OCI-M2 (cell line): ENCODE measurements at regions not wholly inside any gene's neighbourhood (a gene's known extent, or its start where the extent isn't known, plus 50 kb on each side); places are given as distances from the start of the nearest gene placed in this dataset.

Experiments
- DNase-seq: peaks from one replicate; lab custom pipeline; 2025; ENCODE audit not compliant: unreplicated experiment; lab: John Stamatoyannopoulos, UW

DNA sequence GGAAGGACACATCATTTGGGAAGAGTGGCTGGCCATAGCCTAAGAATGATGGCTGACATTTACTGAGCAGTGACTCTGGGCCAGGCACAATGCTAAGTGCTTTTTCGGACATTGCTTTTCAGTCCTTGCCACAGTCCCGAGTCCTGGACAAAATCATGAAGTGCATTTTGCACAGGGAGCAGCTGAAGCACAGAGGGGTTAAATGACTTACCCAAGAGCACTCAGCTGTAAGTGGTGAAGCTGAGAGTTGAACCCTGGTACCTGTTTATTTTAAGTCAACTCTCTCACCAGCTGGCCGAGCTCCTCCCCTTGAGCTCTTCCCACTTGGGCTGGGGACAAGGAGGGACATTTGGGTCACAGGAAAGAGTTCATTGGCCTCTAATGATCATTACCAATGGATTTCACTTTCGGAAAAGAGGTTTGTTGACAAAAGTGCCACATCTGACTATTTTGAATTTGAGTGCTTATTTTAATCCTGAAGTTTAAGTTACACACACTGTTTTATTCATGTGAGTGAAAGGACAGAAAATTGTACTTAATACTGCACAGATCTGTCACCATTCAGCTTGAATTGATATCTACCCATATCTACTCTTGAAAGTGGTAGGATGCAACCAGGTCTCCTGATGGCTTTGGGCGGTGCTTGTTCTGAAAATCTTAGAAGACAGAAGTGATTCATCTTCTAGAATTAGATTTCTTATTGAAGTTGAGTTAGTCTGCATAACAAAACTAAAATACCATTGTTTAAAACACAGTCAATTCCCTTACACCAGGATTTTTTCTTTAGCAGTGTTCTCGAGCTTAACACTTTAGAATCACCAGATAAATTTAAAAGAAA, 368.7 kb upstream of the PROK2 start:
- no peak for DNase-seq

DNA sequence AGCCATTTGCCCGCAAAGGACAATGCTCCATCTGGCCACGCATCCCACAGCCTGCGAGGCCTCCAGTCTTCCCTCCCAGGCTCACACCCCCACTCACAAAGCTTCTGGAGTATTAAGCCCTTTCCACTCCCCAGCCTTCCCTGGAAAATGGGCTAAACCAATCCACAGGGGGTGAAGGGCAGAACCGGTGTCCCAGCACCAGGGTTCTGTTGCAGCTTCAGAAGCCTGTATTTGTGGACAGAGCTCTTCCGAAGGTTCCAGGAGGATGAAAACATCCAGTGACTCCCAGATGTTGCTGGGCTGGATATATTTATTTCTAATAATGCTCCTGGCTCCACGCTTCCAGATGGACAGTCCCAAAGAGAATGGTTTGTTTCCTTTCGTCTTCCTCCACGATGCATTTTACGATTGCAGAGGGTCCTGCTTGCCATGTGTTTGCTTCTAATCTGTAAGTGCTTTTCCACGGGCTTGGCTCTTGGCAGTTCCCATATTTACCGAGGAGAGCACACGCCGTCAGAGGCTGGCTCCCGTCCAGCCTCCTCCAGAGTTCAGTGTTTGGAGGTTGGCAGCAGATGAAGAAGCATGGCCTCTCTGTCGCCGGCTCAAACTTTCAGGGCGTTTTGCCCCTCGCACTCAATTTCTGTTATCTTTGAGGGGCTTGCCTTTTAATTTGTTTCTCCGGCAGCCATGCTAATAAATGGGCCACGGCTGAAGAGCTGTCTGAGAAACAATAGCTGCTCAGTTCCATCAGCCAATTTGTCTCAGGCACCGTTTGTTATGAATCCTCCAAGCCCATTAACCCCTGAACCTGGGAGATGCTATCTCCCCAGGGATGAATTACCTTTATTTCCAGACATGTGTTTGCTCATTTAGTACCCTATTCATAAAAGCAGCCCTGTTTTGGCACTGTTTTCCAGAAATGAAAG, 367.9 kb upstream of the PROK2 start:
- DNase-seq, result no peak

DNA sequence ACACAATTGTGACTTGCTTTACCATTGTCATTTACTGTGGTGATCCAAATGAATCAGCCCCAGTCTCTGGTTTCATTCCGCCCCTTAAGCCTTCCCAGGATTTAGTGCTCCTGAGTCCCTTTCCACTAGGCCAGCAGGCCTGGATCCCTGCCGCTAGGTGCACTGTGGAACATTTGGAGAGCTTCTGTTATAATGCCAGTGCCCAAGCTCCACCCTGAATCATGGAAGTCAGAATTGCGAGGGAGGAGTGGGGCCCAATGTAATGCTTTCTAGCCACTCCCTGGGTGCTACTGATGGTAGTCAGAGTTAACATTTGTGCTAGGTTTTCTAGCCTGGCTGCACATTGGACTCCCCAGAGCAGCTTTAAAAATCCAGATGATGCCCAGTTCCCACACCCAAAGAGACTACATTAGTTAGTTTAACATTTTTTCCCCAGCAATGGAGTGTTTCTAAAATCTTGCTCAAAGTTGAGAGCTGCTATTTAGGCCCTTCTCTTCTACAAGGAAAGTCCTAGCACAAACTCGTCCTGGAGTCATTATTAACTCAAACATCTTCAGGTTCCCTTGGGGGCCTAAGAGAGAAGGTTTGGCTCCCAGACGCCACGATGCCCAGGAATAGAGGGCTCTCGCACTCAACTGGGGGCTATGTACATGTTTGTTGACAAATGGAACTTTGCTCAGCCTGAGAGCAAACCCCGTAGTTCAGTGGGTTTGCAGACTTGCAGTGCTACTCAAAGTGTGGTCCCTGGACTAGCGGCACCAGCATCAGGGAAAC, 366.7 kb upstream of the PROK2 start:
- DNase-seq, result no peak

DNA sequence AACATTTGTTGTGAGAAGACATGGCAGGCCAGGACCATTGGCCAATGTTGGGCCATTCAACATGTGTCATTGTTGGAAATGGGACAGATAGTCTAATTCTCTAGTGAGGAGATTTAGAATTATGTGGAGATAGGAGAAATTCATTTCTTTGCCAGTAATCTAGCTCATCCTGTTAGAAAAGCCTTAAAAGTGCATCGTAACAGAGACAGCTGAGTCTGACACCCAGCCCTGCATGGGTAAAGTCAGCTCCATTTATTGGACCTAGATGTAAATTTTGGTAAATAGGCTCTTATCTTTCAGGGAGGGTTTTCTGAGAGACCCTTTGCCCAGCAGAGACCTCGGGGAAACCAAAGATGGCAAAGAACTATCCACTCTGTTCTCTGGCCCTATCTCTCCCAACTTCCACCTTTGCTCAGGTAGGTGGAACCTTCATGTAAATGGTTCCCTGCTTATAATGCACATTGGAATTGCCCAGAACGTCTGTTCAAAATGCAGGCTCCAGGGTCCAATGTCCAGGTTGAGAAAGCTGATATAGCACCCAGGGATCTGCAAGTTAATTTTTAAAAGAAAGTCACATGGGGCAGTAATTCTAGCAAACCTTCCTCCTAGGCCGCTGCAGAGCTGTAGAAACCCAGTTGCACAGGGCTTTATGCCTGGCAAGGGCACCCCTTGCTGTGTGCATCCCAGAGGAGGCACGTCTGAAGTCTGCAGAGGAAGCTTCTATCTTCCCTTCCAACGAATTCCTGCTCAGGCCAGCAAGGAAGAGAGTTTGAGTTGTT, 365.9 kb upstream of the PROK2 start:
- no peak for DNase-seq

DNA sequence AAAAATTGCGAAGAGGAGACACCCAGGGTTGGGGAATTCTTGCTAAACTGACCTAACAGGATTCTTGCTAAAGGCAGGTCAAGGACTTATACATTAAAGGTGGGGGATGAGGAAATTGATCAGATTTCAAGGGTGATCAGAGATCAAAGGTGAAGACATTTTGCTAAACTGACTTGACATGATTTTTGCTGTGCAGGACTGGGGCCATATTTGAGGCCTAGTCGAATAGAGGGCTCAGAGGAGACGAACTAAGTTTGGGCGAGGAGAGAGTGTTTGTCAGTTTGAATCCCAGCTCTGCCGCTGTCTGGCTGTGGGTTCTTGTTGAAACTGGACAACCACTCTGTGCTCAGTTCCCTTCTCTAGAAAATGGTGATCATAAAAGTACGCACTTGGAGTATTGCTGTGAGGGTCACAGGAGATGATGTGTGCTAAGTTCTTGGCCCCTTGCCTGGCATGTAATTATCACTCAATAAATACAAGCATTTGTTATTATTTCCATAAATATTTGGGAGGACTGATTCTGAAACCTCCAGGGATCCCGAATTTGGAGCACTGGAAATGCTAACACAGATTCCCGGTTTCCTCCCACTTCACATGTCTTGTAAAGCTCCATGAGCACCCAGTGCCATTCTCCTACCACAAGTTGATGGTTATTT, 364.8 kb upstream of the PROK2 start:
- DNase-seq, result no peak

GRCh38 chr3:72147600-72147999, 362.7 kb upstream of the PROK2 start:
- DNase-seq, result no peak

DNA sequence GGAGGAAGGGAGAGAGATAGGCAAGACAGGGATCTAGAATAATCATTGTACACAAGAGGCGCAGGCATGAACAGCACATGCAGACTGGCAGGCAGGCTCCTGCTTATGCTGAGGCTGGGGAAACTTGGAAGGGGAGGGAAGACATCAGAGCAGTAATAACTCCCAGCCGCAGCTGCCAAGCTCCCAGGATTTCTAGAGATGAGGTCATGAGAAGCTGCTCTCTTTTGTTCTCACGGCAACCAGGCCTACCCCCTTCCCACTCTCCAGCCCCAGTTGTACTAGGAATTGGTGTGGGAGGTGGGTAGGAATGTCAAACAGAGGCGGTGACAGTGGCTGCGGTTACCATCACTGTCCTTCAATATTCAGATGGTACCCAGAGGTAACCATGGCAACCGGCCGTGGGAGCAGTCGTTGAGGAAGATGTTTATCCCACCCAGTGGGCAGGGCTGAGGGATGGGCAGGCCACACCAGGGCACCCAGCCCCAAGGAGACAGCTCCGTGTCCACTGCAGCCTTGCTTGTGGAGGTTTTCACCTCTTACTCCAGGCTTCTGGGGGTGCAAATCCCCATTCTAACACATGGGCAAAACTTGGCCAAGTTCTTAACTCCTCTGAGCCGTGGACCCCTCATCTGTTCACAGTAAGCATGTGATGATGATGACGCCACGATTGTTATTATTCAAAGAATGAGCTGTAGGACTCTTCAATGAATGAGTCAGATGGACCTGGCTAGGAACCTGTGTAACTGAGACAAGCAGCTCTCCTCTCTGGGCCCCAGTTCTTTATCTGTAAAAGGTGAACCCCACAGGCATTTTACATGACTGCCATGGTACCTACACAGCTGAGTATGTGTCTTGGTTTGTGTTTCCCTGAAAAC, 360.8 kb upstream of the PROK2 start:
- peak; percentile 19 for DNase-seq

DNA sequence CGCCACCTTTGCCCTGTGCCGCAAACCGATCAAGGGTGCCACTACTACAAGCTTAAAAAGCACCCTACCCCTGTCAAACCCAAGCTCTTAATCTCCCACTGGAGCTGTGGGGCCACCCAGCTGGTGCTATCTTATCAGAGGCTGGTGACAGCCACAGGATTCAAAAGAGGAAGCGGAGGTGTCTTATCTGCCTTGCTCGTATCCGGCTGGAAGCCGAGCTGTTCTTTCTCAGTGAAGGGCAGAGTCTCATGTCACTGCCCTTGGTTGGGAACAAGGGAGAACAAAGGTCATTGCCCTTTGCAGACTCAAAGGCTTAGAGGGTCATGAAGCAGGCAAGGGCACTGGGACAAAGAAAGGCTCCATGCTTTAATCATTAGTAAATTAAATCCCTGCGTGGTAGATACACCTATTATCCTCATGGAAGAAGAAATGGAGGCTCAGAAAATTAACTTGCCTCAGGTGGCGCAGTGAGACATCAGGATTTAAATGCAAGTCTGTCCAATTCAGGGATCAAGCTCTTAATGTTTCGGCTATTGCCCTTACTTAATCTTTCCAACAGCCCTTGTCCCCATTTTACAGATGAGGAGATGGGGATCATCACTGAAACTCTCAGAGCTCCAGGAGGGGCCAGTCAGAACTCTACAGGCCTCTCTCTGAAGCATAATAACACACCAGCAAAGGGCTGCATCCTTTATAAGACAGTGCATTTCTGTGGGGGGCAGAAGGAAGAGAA, 360.0 kb upstream of the PROK2 start:
- DNase-seq, result peak; percentile 50

DNA sequence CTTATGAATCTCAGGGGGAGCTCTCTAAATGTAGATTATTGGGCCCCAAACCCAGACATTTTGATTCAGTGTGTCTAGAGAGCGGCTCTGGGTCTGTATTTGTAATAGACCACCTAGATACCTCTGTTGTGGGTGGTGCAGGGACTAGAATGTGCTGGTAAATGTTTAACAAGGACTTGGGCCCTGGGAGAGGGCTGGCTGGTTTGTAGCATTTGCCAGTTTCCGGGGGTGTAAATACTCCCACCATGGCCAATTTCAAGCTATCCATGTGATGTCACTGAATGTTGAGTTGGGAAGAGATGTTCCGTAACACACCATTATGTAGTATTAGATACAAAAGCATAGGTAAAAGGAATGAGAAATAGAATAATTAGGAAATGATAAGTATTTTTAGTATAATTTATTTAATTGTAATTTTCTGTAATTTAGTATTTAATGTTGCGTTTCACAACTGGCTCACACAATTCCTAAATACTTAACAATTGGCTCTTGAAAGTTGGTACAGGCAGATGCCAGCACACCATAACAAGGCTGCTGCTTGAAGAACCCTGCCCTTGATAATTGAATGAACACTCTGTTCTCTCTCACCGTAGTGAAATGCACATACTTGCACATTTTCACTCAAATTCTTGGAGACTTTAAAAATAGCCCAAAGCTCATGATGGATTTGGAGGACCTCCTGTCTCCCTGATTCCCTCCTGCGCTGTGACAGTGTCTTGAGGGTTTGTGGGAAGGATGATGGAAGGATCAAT, 359.2 kb upstream of the PROK2 start:
- DNase-seq, result no peak

DNA sequence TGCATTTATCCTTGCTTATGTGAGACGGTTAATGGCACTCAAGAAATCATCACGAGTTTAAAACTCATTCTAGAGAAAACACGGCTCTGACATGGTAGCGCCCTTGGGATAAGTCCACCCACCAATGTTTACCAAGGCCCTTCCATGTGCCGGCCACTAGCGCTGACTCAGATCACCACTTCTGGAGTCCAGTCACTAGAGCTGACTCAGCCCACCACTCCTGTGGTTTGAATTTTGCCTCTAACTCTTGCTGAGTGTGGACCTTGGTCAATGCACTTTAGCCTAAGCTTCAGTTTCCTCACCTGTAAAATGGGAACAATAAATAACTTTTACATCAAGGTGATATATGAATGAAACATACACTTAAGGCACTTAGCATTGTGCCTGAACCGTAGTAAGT, 358.4 kb upstream of the PROK2 start:
- no peak for DNase-seq

DNA sequence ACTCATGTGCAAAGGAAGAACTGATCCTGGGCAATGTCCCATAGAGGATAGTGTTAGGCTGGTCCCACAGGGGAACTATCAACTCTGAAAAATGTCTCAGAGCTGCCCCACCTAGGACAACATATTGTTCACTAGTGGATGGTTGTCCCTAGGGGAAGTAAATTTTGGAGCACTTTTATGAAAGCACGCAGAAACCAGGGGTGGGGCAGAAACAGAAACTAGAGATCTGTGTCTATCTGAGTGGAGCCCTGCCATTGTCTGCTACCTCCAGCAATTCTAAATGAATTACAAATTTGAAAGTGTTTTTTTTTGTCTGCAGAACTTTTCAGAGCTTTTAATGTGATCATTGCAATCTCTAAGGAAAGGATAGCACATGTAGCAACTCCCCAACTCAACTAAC, 357.1 kb upstream of the PROK2 start:
- DNase-seq, result no peak

GRCh38 chr3:72141264-72141663, 356.3 kb upstream of the PROK2 start:
- DNase-seq, result no peak

- DNase-seq, result no peak
Measured at GRCh38 chr3:72139316-72139715, 354.4 kb upstream of the PROK2 start.

DNA sequence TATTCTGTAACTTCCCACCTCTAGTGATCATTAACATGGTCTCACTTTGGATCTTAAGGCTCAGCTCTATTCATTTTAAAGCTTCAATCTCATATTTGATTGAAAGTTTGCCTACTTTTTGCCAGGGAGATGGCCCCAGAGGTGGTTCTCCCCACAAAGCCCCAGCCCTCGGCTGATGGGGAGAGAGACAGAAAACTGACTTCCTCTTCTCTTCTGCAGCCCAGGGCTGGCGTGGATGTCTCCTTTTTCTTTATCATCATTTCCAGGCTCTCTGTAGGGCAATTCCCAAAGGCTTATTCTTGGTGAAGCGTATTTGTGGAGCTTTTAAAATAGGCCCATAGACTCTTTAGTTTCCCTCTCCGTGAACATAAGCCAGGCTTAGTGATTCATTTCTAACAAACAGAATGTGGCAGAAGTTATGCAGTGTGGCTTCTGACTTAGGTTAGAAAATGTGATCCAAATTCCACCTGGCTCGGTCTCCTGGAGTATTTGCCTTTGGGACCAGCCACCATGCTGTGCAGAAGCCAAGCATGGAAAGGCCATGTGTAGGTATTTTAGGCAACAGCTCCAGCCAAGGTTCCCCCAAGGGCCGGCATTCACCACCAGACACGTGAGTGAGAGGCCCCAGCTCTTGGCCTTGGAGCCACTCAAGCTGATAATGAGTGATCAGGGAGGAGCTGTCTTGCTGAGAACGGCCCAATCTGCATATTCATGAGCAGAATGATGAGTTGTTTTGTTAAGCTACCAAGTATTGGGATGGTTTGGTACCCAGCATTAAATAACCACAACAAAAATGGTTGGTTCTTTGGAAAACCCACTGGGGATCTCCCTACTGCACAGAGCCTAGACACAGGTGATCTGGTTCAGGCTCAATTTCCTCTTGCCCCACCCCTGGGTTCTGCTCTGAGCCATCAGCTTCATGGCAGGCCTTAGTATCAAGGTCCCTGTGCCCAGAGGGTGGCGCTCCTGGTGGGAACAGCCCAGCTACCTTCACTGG, 353.2 kb upstream of the PROK2 start:
- no peak for DNase-seq

GRCh38 chr3:72135636-72136035, 350.7 kb upstream of the PROK2 start:
- no peak for DNase-seq

- DNase-seq, result no peak
Measured at GRCh38 chr3:72134989-72135451, 350.1 kb upstream of the PROK2 start.
